PFSK-1 (cell line): ENCODE measurements at regions not wholly inside any gene's neighbourhood (a gene's known extent, or its start where the extent isn't known, plus 50 kb on each side); places are given as distances from the start of the nearest gene placed in this dataset.

Experiments
- FOXP2 ChIP-seq: optimal IDR thresholded peaks from 2 replicates; pipeline ENCODE3; 2011; ENCODE audit warnings: borderline replicate concordance, control low read depth, inconsistent platforms; ENCODE audit not compliant: insufficient read depth; ENCODE audit errors: extremely low read length, extremely low read depth
- POLR2AphosphoS5 ChIP-seq: IDR thresholded peaks from 2 replicates; pipeline ENCODE4 v1.6.1; 2012; ENCODE audit warnings: low read depth, mild to moderate bottlenecking, control low read depth, low read length, moderate library complexity
- REST ChIP-seq, 2 experiments: IDR thresholded peaks; 2 replicates each; pipeline versions ENCODE4 v1.6.1 to v1.8.0; 2011 to 2012; ENCODE audit warnings: low read depth in 2 of 2, low read length in 2 of 2, control low read depth in 1 of 2, inconsistent platforms in 1 of 2, mild to moderate bottlenecking in 1 of 2, moderate library complexity in 1 of 2; ENCODE audit not compliant: insufficient read depth in 1 of 2
- SIN3A ChIP-seq: IDR thresholded peaks from 2 replicates; pipeline ENCODE4 v1.6.1; 2012; ENCODE audit warnings: mild to moderate bottlenecking, low read length, moderate library complexity, borderline replicate concordance; ENCODE audit not compliant: insufficient read depth
- TAF1 ChIP-seq: IDR thresholded peaks from 2 replicates; pipeline ENCODE4 v1.6.1; 2012; ENCODE audit warnings: low read length, control low read depth, borderline replicate concordance; ENCODE audit not compliant: insufficient read depth

- TF ChIP-seq POLR2AphosphoS5: no peak
- TF ChIP-seq REST (IDR thresholded peaks at IDR 0.05; ENCODE audit: insufficient read depth in 1 of 2, low read depth in 2 of 2, low read length in 2 of 2): no peak
- no peak for TF ChIP-seq FOXP2
- TF ChIP-seq TAF1: no peak
- TF ChIP-seq SIN3A: no peak
Observed at GRCh38 chr13:91203430-91203829, 144.1 kb upstream of the MIR17HG start.

- TF ChIP-seq FOXP2: no peak
- no peak for TF ChIP-seq TAF1
- no peak for TF ChIP-seq POLR2AphosphoS5
- TF ChIP-seq SIN3A: no peak
- no peak for TF ChIP-seq REST (IDR thresholded peaks at IDR 0.05; ENCODE audit: insufficient read depth in 1 of 2, low read depth in 2 of 2, low read length in 2 of 2)
Observed at GRCh38 chr13:91207261-91207660, 140.2 kb upstream of the MIR17HG start.

DNA sequence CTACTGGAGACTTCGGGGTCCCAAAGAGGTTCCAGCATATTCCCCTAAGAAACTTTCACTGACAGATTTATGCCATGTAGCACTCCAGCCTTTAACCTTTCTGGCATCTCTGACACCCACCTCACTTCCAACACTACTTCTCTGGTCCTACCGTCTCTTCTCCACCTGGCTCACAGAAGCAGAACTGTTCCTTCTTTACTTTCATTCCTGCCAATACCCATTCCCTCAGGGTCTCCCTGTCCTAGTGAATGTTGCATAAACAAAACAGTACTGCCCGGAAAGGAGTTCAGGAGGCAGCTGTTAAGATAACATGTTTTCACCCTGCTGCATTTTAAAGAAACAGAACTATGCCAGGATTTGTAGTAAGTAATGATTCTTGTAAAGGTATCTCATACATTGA, 136.0 kb upstream of the MIR17HG start:
- TF ChIP-seq TAF1 (no peak), REST (IDR thresholded peaks at IDR 0.05; ENCODE audit: insufficient read depth in 1 of 2, low read depth in 2 of 2, low read length in 2 of 2) (no peak)

DNA sequence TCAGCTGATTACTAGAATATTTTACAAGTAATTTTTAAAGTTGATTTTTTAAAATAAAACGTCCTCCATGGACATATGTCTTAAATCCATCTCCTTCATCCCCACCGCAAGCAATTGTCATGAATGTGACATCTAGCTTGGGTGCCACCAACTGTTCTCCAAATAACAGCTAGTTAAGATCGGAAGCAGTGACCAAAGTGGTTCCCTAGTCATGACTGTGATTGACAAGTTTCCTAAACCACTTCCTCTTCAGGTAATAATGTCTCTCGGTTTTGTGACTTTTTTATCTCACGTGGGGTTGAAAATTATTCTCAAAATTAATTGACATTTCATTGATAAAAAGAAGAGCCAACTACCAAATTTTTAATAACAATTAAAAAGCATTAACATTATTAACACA, 135.3 kb upstream of the MIR17HG start:
- no peak for TF ChIP-seq SIN3A
- TF ChIP-seq REST (IDR thresholded peaks at IDR 0.05; ENCODE audit: insufficient read depth in 1 of 2, low read depth in 2 of 2, low read length in 2 of 2): no peak
- no peak for TF ChIP-seq TAF1
- no peak for TF ChIP-seq POLR2AphosphoS5
- no peak for TF ChIP-seq FOXP2

DNA sequence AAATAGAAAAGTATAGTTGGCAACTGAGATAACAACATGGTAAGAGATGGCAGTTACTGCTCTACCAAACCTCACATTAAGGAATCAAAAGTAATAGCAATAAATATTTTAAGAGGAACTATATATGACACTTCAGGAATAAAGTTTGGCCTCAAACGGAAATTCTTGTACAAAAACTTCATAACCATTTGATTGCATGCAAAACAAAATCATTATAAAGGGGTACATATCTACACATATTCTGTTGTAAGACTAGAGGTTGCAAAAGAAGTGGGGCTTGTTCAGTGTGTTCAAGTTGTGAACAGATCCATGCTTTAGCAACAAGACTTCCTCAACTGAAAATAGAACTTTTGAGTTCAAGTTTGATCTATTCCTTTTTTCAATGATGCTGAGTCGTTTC, 133.5 kb upstream of the MIR17HG start:
- no peak for TF ChIP-seq SIN3A
- TF ChIP-seq FOXP2: no peak
- TF ChIP-seq REST (IDR thresholded peaks at IDR 0.05; ENCODE audit: insufficient read depth in 1 of 2, low read depth in 2 of 2, low read length in 2 of 2): no peak
- TF ChIP-seq TAF1: no peak
- TF ChIP-seq POLR2AphosphoS5: no peak
